ENCODE measurements at regions not wholly inside any gene's neighbourhood (a gene's known extent, or its start where the extent isn't known, plus 50 kb on each side); places are given as distances from the start of the nearest gene placed in this dataset.

- no peak for TF ChIP-seq XRCC3 (IDR thresholded peaks at IDR 0.05)
- TF ChIP-seq PTBP1 (IDR thresholded peaks at IDR 0.05; ENCODE audit: low read depth, low read length): no peak
- no peak for TF ChIP-seq YBX1 (IDR thresholded peaks at IDR 0.05)
- no peak for TF ChIP-seq MCM2 (IDR thresholded peaks at IDR 0.05; ENCODE audit: low read depth)
- TF ChIP-seq KLF10 (CRISPR knock-in tag; IDR thresholded peaks at IDR 0.05): no peak
- TF ChIP-seq ZNF57 (CRISPR knock-in tag; IDR thresholded peaks at IDR 0.05): no peak
- TF ChIP-seq HMBOX1 (IDR thresholded peaks at IDR 0.05): no peak
These were observed 119.3 kb upstream of the PFN2 start (continued) for GRCh38 chr3:150090006-150090405.

GRCh38 chr3:150084128-150084527 is 113.4 kb upstream of the PFN2 start:
- CTCF ChIA-PET (ENCODE audit: low intra/inter-chr PET ratio): no interaction called here

More at GRCh38 chr3:150084128-150084527, 113.4 kb upstream of the PFN2 start:
- no peak overlapping the region for H3K9ac ChIP-seq (ENCODE audit: insufficient read depth in 1 of 2, low read depth in 2 of 2, low read length in 2 of 2)
- ATAC-seq (no peak), FAIRE-seq (no peak), DNase-seq (ENCODE audit: extremely low read depth in 1 of 4, low spot score in 3 of 4) (no peak)
- BruUV-seq (replicated peaks): no TSS peak
- H3K79me2 ChIP-seq (ENCODE audit: control insufficient read depth, insufficient read depth, low read length): no peaks in the 10 kb centered on the region
- no peak overlapping the region for H3K4me3 ChIP-seq
- no peaks in the 10 kb centered on the region; a peak in 1 of 5 replicates for H3K27me3 ChIP-seq (ENCODE audit: control insufficient read depth in 2 of 2, insufficient read depth in 2 of 2, low read length in 2 of 2)
- H2AFZ ChIP-seq (ENCODE audit: low read depth, low read length): no peak overlapping the region
- POLR2A ChIA-PET: no interaction called here
- in situ Hi-C loops (cut with MboI) (no loop called here), intact Hi-C loops (cut with micrococcal nuclease) (no loop called here)
- H3K4me1 ChIP-seq (replicated peaks in 1 of 2; ENCODE audit: control insufficient read depth in 2 of 2, insufficient read depth in 2 of 2, low read length in 2 of 2): no peaks in the 10 kb centered on the region
- no peaks in the 10 kb centered on the region for H3K9me3 ChIP-seq (replicated peaks; ENCODE audit: control insufficient read depth, insufficient read depth, low read depth, low read length)
- H3K4me2 ChIP-seq (ENCODE audit: insufficient read depth, low read length): no peak overlapping the region
- H4K20me1 ChIP-seq (replicated peaks; ENCODE audit: control insufficient read depth, insufficient read depth, low read length): no peaks in the 10 kb centered on the region
- 0% methylated on average over 1 of the region's 1 CpG for WGBS (ENCODE audit: insufficient coverage, low coverage, missing lambda C conversion rate)
- no peaks in the 10 kb centered on the region for H3K9me1 ChIP-seq (ENCODE audit: control insufficient read depth, insufficient read depth, low read length)
- H3K36me3 ChIP-seq (ENCODE audit: control insufficient read depth, insufficient read depth, low read length): no peaks in the 10 kb centered on the region
- TF ChIP-seq ZNF766 (CRISPR knock-in tag; conservative IDR thresholded peaks at IDR 0.05) (no peak), CEBPG (CRISPR knock-in tag; IDR thresholded peaks at IDR 0.05) (no peak), CEBPG (tag; conservative IDR thresholded peaks at IDR 0.05 in 1 of 2, IDR thresholded peaks at IDR 0.05 in 1 of 2) (no peak), ZNF583 (CRISPR knock-in tag; IDR thresholded peaks at IDR 0.05) (no peak), RBM25 (IDR thresholded peaks at IDR 0.05; ENCODE audit: low read depth, low read length, severe bottlenecking) (peak; percentile 95)
- no peak overlapping the region for H3K27ac ChIP-seq (ENCODE audit: extremely low read depth, low read depth, low read length)
